HepG2 (cell line): ENCODE measurements at regions not wholly inside any gene's neighbourhood (a gene's known extent, or its start where the extent isn't known, plus 50 kb on each side); places are given as distances from the start of the nearest gene placed in this dataset.

Experiments
- ATAC-seq: fragments of 200-7000 bp; cut with Tn5 transposase; 3 replicates; pipeline ENCODE4 v1.9.1; 2020; ENCODE audit warnings: mild to moderate bottlenecking, moderate library complexity
- BruUV-seq: library from RNA; stranded (reverse); fragments of 400-500 nt; replicated peaks from 2 replicates; lab custom pipeline; 2021; lab: Mats Ljungman, UMichigan
- CTCF ChIA-PET: fragments of 300-600 bp; formaldehyde crosslinking; extraction: SDS; loops from one replicate; lab custom pipeline; 2021; ENCODE audit warnings: low total read pairs, inconsistent platforms, low intra/inter-chr PET ratio; lab: Yijun Ruan, JAX
- POLR2A ChIA-PET: fragments of 350-600 bp; sonication (Branson Sonifier 250); formaldehyde crosslinking; loops from one replicate; lab custom pipeline; 2020; ENCODE audit warnings: antibody characterized with exemption, inconsistent platforms; lab: Yijun Ruan, JAX
- DNase-seq: peaks from one replicate; pipeline ENCODE4 v3.0.0-alpha.2; 2015; ENCODE audit warnings: low spot score
- FAIRE-seq: peaks from 3 replicates; lab custom pipeline; 2011; peaks lifted over from hg19 to GRCh38; lab: Jason Lieb, UNC
- H2AFZ ChIP-seq: one replicate; pipeline ENCODE4 v1.6.1; 2011; ENCODE audit warnings: low read length, inconsistent platforms
- H3K27ac ChIP-seq: fragments of 300-600 bp; 3 replicates; pipeline ENCODE4 v1.8.0; 2011; ENCODE audit warnings: mixed run types, mild to moderate bottlenecking, mixed read lengths, low read length, inconsistent platforms; ENCODE audit not compliant: insufficient read depth; ENCODE audit errors: extremely low read length
- H3K27me3 ChIP-seq, 2 experiments: fragments of 200-600 bp in 1 of 2; 2 replicates in 1 of 2; 3 replicates in 1 of 2; pipeline versions ENCODE4 v1.6.0 to v1.8.0; 2011; ENCODE audit warnings: low read length in 2 of 2, mild to moderate bottlenecking in 2 of 2, moderate library complexity in 2 of 2, inconsistent platforms in 1 of 2; ENCODE audit not compliant: insufficient read depth in 2 of 2, control insufficient read depth in 1 of 2
- H3K36me3 ChIP-seq, 2 experiments: fragments of 200-600 bp in 1 of 2; replicated peaks in 1 of 2; 2 replicates in 1 of 2; 3 replicates in 1 of 2; pipeline versions ENCODE4 v1.5.1 to v1.8.0; 2011; ENCODE audit warnings: low read length in 2 of 2, inconsistent platforms in 1 of 2; ENCODE audit not compliant: insufficient read depth in 2 of 2, control insufficient read depth in 1 of 2
- H3K4me1 ChIP-seq: 2 replicates; pipeline ENCODE4 v1.5.1; 2012; ENCODE audit warnings: low read length, inconsistent platforms; ENCODE audit not compliant: insufficient read depth
- H3K4me2 ChIP-seq: 2 replicates; pipeline ENCODE4 v1.6.0; 2011; ENCODE audit warnings: low read depth, low read length, inconsistent platforms
- H3K4me3 ChIP-seq, 3 experiments: fragments of 200-600 bp in 1 of 3; sonication (generic), shearing (Covaris generic) in 1 of 3; replicated peaks in 1 of 3; 2 replicates each; pipeline ENCODE4 v1.5.1; 2011 to 2016; ENCODE audit warnings: low read length in 3 of 3, inconsistent platforms in 2 of 3, low read depth in 2 of 3, mild to moderate bottlenecking in 2 of 3, control low read depth in 1 of 3, mixed read lengths in 1 of 3; ENCODE audit not compliant: insufficient read depth in 1 of 3
- H3K79me2 ChIP-seq: one replicate; pipeline ENCODE4 v1.6.1; 2011; ENCODE audit warnings: low read length, inconsistent platforms; ENCODE audit not compliant: insufficient read depth
- H3K9ac ChIP-seq: 2 replicates; pipeline ENCODE4 v1.6.0; 2011; ENCODE audit warnings: mild to moderate bottlenecking, low read depth, low read length, inconsistent platforms; ENCODE audit not compliant: insufficient read depth
- H3K9me3 ChIP-seq: 2 replicates; pipeline ENCODE4 v1.5.1; 2012; ENCODE audit warnings: mild to moderate bottlenecking, low read length
- H4K20me1 ChIP-seq: 2 replicates; pipeline ENCODE4 v1.6.0; 2011; ENCODE audit warnings: inconsistent platforms, mild to moderate bottlenecking, low read length, moderate library complexity; ENCODE audit not compliant: insufficient read depth
- JUND ChIP-seq: sonication (generic); formaldehyde crosslinking; IDR thresholded peaks from 2 replicates; pipeline ENCODE4 v1.8.0; 2022; ENCODE audit warnings: mild to moderate bottlenecking, missing genetic modification reagents
- KLF15 ChIP-seq: sonication (generic); formaldehyde crosslinking; IDR thresholded peaks from 2 replicates; pipeline ENCODE4 v1.8.1; 2023; ENCODE audit warnings: borderline replicate concordance, mild to moderate bottlenecking, inconsistent platforms, missing genetic modification reagents, mixed read lengths
- SNAPC2 ChIP-seq: sonication (generic); formaldehyde crosslinking; IDR thresholded peaks from 2 replicates; pipeline ENCODE4 v1.8.1; 2022; ENCODE audit warnings: mild to moderate bottlenecking, missing genetic modification reagents
- ZHX2 ChIP-seq, 2 experiments: sonication (generic) in 1 of 2; formaldehyde crosslinking in 1 of 2; IDR thresholded peaks; 2 replicates each; pipeline versions ENCODE4 v1.6.1 to v1.9.0; 2014 to 2022; ENCODE audit warnings: antibody characterized with exemption in 1 of 2, borderline replicate concordance in 1 of 2, inconsistent platforms in 1 of 2, low read depth in 1 of 2, missing genetic modification reagents in 1 of 2
- WGBS: methylation state at CpG from one replicate; pipeline ENCODE4 v1.1.6; 2017; ENCODE audit warnings: low lambda C conversion rate; 5-methylcytosine and 5-hydroxymethylcytosine counted together
- in situ Hi-C: cut with HindIII; loops from 2 replicates; pipeline ENCODE4 v1.10.0; 2017; ENCODE audit warnings: low pct_unique_long_range_greater_than_20kb; ENCODE audit not compliant: extremely low pct_ligation_motif_present
- intact Hi-C: fragments of 100-400 bp; cut with micrococcal nuclease; formaldehyde crosslinking; loops from one replicate; pipeline ENCODE4 v1.10.0; 2022; ENCODE audit not compliant: unreplicated experiment

- no peak overlapping the region for H3K9ac ChIP-seq
- intact Hi-C loops (no loop called here), in situ Hi-C loops (no loop called here)
- POLR2A ChIA-PET: no interaction called here
- H3K4me2 ChIP-seq: no peak overlapping the region
- no peaks in the 10 kb centered on the region for H3K79me2 ChIP-seq
- H3K27ac ChIP-seq: no peak overlapping the region
- CTCF ChIA-PET: no interaction called here
- TF ChIP-seq ZHX2 (IDR thresholded peaks at IDR 0.05; ENCODE audit: low read depth): no peak
- no peak for TF ChIP-seq ZHX2 (CRISPR knock-in tag; IDR thresholded peaks at IDR 0.05; ENCODE audit: borderline replicate concordance)
- TF ChIP-seq JUND (CRISPR knock-in tag): no peak
- no peak for TF ChIP-seq SNAPC2 (CRISPR knock-in tag)
- TF ChIP-seq KLF15: no peak
- TF ChIP-seq, all 625 proteins: peak for 0
- no TSS peak for BruUV-seq
- Histone ChIP-seq H3K4me1 (no peaks in the 10 kb centered on the region), H3K27me3 (no peaks in the 10 kb centered on the region; a peak in 2 of 5 replicates), H3K9me3 (peaks cover 46% of the 10 kb centered on the region), H3K36me3 (no peaks in the 10 kb centered on the region), H3K4me3 (no peak overlapping the region), H2AFZ (no peak overlapping the region), H4K20me1 (no peaks in the 10 kb centered on the region)
- DNase-seq (no peak), FAIRE-seq (no peak), ATAC-seq (no peak)
- 2% methylated on average over 3 of the region's 9 CpGs for WGBS
Measured at GRCh38 chr10:130421909-130422308, 285.7 kb downstream of the GLRX3 start.
